ENCODE measurements at regions not wholly inside any gene's neighbourhood (a gene's known extent, or its start where the extent isn't known, plus 50 kb on each side); places are given as distances from the start of the nearest gene placed in this dataset.

DNA sequence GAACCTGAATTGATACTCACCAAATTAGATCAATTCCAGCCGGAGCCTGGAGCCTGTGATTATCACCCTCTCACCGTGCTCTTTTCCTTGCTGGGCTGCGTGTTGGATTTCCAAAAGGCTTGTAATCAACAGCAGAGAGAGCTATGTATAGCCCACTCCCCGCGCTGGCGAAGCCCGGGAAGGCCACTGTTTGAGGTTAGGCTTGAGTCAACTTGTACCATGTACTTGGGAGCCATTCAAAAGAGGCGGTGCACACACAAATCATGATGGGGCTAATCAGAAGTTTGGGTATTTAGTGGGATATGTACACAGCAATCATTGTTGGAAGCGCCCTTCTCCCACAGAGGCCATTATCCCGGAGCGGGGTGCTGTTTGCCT is 151.6 kb downstream of the GLI2 start:
- Histone ChIP-seq H3K9ac (ENCODE audit: control insufficient read depth, insufficient read depth, low read length) (no peak overlapping the region), H3K36me3 (ENCODE audit: control insufficient read depth in 2 of 2, insufficient read depth in 2 of 2, low read length in 1 of 2) (no peaks in the 10 kb centered on the region), H4K20me1 (ENCODE audit: control insufficient read depth, insufficient read depth) (no peaks in the 10 kb centered on the region), H3K9me3 (replicated peaks; ENCODE audit: control insufficient read depth, insufficient read depth, low read length) (no peaks in the 10 kb centered on the region), H3K4me1 (ENCODE audit: control insufficient read depth, insufficient read depth, low read length) (no peaks in the 10 kb centered on the region), H3K4me3 (no peak overlapping the region), H3K27me3 (replicated peaks in 1 of 2; ENCODE audit: control insufficient read depth in 2 of 2, insufficient read depth in 2 of 2, low read length in 1 of 2) (peaks cover 0 to 3% of the 10 kb centered on the region in 2 experiments; a peak in 1 of 4 replicates), H3K27ac (ENCODE audit: control insufficient read depth, insufficient read depth) (no peak overlapping the region), H2AFZ (ENCODE audit: control insufficient read depth, low read depth, low read length) (no peak overlapping the region), H3K79me2 (ENCODE audit: control insufficient read depth, insufficient read depth, low read length) (no peaks in the 10 kb centered on the region), H3K4me2 (ENCODE audit: control insufficient read depth, insufficient read depth) (no peak overlapping the region)
- BruUV-seq (replicated peaks): no TSS peak
- no peak for DNase-seq (ENCODE audit: low read depth, low spot score)
- intact Hi-C loops (cut with micrococcal nuclease; ENCODE audit: unreplicated experiment): no loop called here
- no peak for TF ChIP-seq EED (IDR thresholded peaks at IDR 0.05; ENCODE audit: low read depth)
- no peak for FAIRE-seq
- in situ Hi-C loops (cut with MboI): no loop called here
- ChIA-PET POLR2A (no interaction called here), CTCF (no interaction called here), SMC1A (ENCODE audit: uncharacterized antibody, unreplicated experiment) (no interaction called here), RAD21 (ENCODE audit: unreplicated experiment) (no interaction called here)
- ATAC-seq: no peak
- 70% methylated on average over 11 of the region's 11 CpGs for WGBS (ENCODE audit: insufficient coverage, insufficient replicate concordance, low lambda C conversion rate, missing lambda C conversion rate)

- no peak overlapping the region for H3K4me2 ChIP-seq (ENCODE audit: control insufficient read depth, insufficient read depth)
- no peak overlapping the region for H3K27ac ChIP-seq (ENCODE audit: control insufficient read depth, insufficient read depth)
- ChIA-PET POLR2A (no interaction called here), RAD21 (ENCODE audit: unreplicated experiment) (no interaction called here), CTCF (no interaction called here), SMC1A (ENCODE audit: uncharacterized antibody, unreplicated experiment) (no interaction called here)
- H3K4me1 ChIP-seq (ENCODE audit: control insufficient read depth, insufficient read depth, low read length): no peaks in the 10 kb centered on the region
- peaks cover 1 to 3% of the 10 kb centered on the region in 2 experiments; a peak in 1 of 4 replicates for H3K27me3 ChIP-seq (replicated peaks in 1 of 2; ENCODE audit: control insufficient read depth in 2 of 2, insufficient read depth in 2 of 2, low read length in 1 of 2)
- H3K9me3 ChIP-seq (replicated peaks; ENCODE audit: control insufficient read depth, insufficient read depth, low read length): no peaks in the 10 kb centered on the region
- FAIRE-seq (no peak), DNase-seq (ENCODE audit: low read depth, low spot score) (no peak), ATAC-seq (no peak)
- no peak overlapping the region for H2AFZ ChIP-seq (ENCODE audit: control insufficient read depth, low read depth, low read length)
- H3K79me2 ChIP-seq (ENCODE audit: control insufficient read depth, insufficient read depth, low read length): no peaks in the 10 kb centered on the region
- no peak overlapping the region for H3K9ac ChIP-seq (ENCODE audit: control insufficient read depth, insufficient read depth, low read length)
- no peak for TF ChIP-seq FOXM1 (IDR thresholded peaks at IDR 0.05; ENCODE audit: low read depth, low read length)
- no peak for TF ChIP-seq CEBPZ (IDR thresholded peaks at IDR 0.05; ENCODE audit: low read depth, low read length)
- no peak for TF ChIP-seq NKRF (conservative IDR thresholded peaks at IDR 0.05)
- TF ChIP-seq RB1 (IDR thresholded peaks at IDR 0.05; ENCODE audit: borderline replicate concordance): no peak
- no peak for TF ChIP-seq SIX5 (IDR thresholded peaks at IDR 0.05; ENCODE audit: low read depth, low read length, severe bottlenecking)
- no peak for TF ChIP-seq ZBTB33 (IDR thresholded peaks at IDR 0.05)
- no peak for TF ChIP-seq DPF2 (IDR thresholded peaks at IDR 0.05)
- no peak for TF ChIP-seq KAT2A (conservative IDR thresholded peaks at IDR 0.05; ENCODE audit: control insufficient read depth, low read depth, low read length)
- in situ Hi-C loops (cut with MboI): no loop called here
- no peaks in the 10 kb centered on the region for H4K20me1 ChIP-seq (ENCODE audit: control insufficient read depth, insufficient read depth)
- no TSS peak for BruUV-seq (replicated peaks)
- H3K36me3 ChIP-seq (ENCODE audit: control insufficient read depth in 2 of 2, insufficient read depth in 2 of 2, low read length in 1 of 2): no peaks in the 10 kb centered on the region
- no peak overlapping the region for H3K4me3 ChIP-seq
- intact Hi-C loops (cut with micrococcal nuclease; ENCODE audit: unreplicated experiment): no loop called here
- 41% methylated on average over 14 of the region's 14 CpGs for WGBS (ENCODE audit: insufficient coverage, insufficient replicate concordance, low lambda C conversion rate, missing lambda C conversion rate)
Measured at GRCh38 chr2:120887741-120888231, 152.1 kb downstream of the GLI2 start.
